HEK293 (cell line): ENCODE measurements at regions not wholly inside any gene's neighbourhood (a gene's known extent, or its start where the extent isn't known, plus 50 kb on each side); places are given as distances from the start of the nearest gene placed in this dataset.
A peak's percentile ranks its signal among the peaks of the same experiment; 100 is the strongest.

Experiments used
- CTCF ChIA-PET: fragments of 350-600 bp; formaldehyde crosslinking; extraction: SDS; loops from one replicate; lab custom pipeline; 2021; ENCODE audit warnings: antibody characterized with exemption; lab: Yijun Ruan, JAX
- POLR2A ChIA-PET: fragments of 300-600 bp; formaldehyde crosslinking; extraction: SDS; loops from one replicate; lab custom pipeline; 2020; ENCODE audit warnings: antibody characterized with exemption, inconsistent platforms; lab: Yijun Ruan, JAX
- H3K27ac ChIP-seq: fragments of 200-500 bp; sonication (Bioruptor generic); 2 replicates; pipeline ENCODE4 v1.5.1; 2014; ENCODE audit warnings: low read depth, low read length, control low read depth, inconsistent platforms; ENCODE audit errors: extremely low read depth
- H3K36me3 ChIP-seq, 2 experiments: fragments of 200-500 bp in 1 of 2; sonication (Bioruptor generic) in 1 of 2; 1 replicate in 1 of 2; 2 replicates in 1 of 2; pipeline ENCODE4 v1.5.1; 2014 to 2017; ENCODE audit warnings: inconsistent platforms in 2 of 2, low read length in 2 of 2; ENCODE audit not compliant: control insufficient read depth in 2 of 2, insufficient read depth in 1 of 2
- H3K4me1 ChIP-seq: fragments of 200-500 bp; sonication (Bioruptor generic); 2 replicates; pipeline ENCODE4 v1.5.1; 2014; ENCODE audit warnings: mild to moderate bottlenecking, low read length, inconsistent platforms; ENCODE audit not compliant: control insufficient read depth, insufficient read depth
- H3K4me3 ChIP-seq: 2 replicates; pipeline ENCODE4 v1.5.1; 2011; ENCODE audit warnings: low read depth, mild to moderate bottlenecking, control low read depth, low read length, moderate library complexity
- H3K9me3 ChIP-seq: fragments of 200-500 bp; sonication (Bioruptor generic); 2 replicates; pipeline ENCODE4 v1.5.1; 2014; ENCODE audit warnings: low read depth, low read length, inconsistent platforms; ENCODE audit not compliant: control insufficient read depth, insufficient read depth
- BCL11B ChIP-seq: fragments of 450-650 bp; formaldehyde crosslinking; IDR thresholded peaks from 2 replicates; pipeline ENCODE4 v1.5.1; 2016; ENCODE audit warnings: low read depth, missing biosample characterization, missing genetic modification characterization
- EGR2 ChIP-seq: fragments of 450-650 bp; formaldehyde crosslinking; IDR thresholded peaks from 2 replicates; pipeline ENCODE4 v1.5.1; 2016; ENCODE audit warnings: low read depth, missing biosample characterization, missing genetic modification characterization
- GLIS1 ChIP-seq: fragments of 450-650 bp; formaldehyde crosslinking; IDR thresholded peaks from 2 replicates; pipeline ENCODE4 v1.5.1; 2016; ENCODE audit warnings: missing biosample characterization, missing genetic modification characterization
- MZF1 ChIP-seq: fragments of 450-650 bp; formaldehyde crosslinking; IDR thresholded peaks from 2 replicates; pipeline ENCODE4 v1.5.1; 2017; ENCODE audit warnings: missing biosample characterization, missing genetic modification characterization, borderline replicate concordance
- OSR2 ChIP-seq: fragments of 450-650 bp; formaldehyde crosslinking; IDR thresholded peaks from 2 replicates; pipeline ENCODE4 v1.5.1; 2016; ENCODE audit warnings: missing biosample characterization, missing genetic modification characterization
- SP7 ChIP-seq: fragments of 450-650 bp; formaldehyde crosslinking; IDR thresholded peaks from 2 replicates; pipeline ENCODE4 v1.5.1; 2016; ENCODE audit warnings: missing biosample characterization, missing genetic modification characterization
- ZFHX2 ChIP-seq: fragments of 450-650 bp; formaldehyde crosslinking; conservative IDR thresholded peaks from 2 replicates; pipeline ENCODE4 v1.5.1; 2016; ENCODE audit warnings: missing biosample characterization, missing genetic modification characterization
- ZIC2 ChIP-seq: fragments of 450-650 bp; formaldehyde crosslinking; IDR thresholded peaks from 2 replicates; pipeline ENCODE4 v1.5.1; 2016; ENCODE audit warnings: missing biosample characterization, missing genetic modification characterization
- ZNF132 ChIP-seq: fragments of 450-650 bp; formaldehyde crosslinking; IDR thresholded peaks from 2 replicates; pipeline ENCODE4 v1.5.1; 2017; ENCODE audit warnings: missing biosample characterization, missing genetic modification characterization, borderline replicate concordance
- ZNF16 ChIP-seq: fragments of 450-650 bp; formaldehyde crosslinking; IDR thresholded peaks from 2 replicates; pipeline ENCODE4 v1.5.1; 2016; ENCODE audit warnings: low read depth, missing biosample characterization, missing genetic modification characterization
- ZNF169 ChIP-seq: fragments of 450-650 bp; formaldehyde crosslinking; IDR thresholded peaks from 2 replicates; pipeline ENCODE4 v1.5.1; 2016; ENCODE audit warnings: missing biosample characterization, missing genetic modification characterization
- ZNF292 ChIP-seq: fragments of 450-650 bp; formaldehyde crosslinking; IDR thresholded peaks from 2 replicates; pipeline ENCODE4 v1.5.1; 2016; ENCODE audit warnings: low read depth, missing biosample characterization, missing genetic modification characterization, borderline replicate concordance
- ZNF423 ChIP-seq: fragments of 450-650 bp; formaldehyde crosslinking; IDR thresholded peaks from 2 replicates; pipeline ENCODE4 v1.5.1; 2016; ENCODE audit warnings: missing biosample characterization, missing genetic modification characterization
- ZNF433 ChIP-seq: fragments of 450-650 bp; formaldehyde crosslinking; IDR thresholded peaks from 2 replicates; pipeline ENCODE4 v1.5.1; 2016; ENCODE audit warnings: missing biosample characterization, missing genetic modification characterization, low read depth
- ZNF473 ChIP-seq: fragments of 450-650 bp; formaldehyde crosslinking; IDR thresholded peaks from 2 replicates; pipeline ENCODE4 v1.5.1; 2017; ENCODE audit warnings: missing biosample characterization, missing genetic modification characterization
- ZNF510 ChIP-seq: fragments of 450-650 bp; formaldehyde crosslinking; IDR thresholded peaks from 2 replicates; pipeline ENCODE4 v1.5.1; 2018; ENCODE audit warnings: mild to moderate bottlenecking, missing genetic modification characterization, missing biosample characterization; ENCODE audit not compliant: insufficient replicate concordance
- ZNF660 ChIP-seq: fragments of 450-650 bp; IDR thresholded peaks from 2 replicates; pipeline ENCODE4 v1.5.1; 2018; ENCODE audit warnings: missing biosample characterization, mild to moderate bottlenecking, missing genetic modification characterization
- ZNF707 ChIP-seq: fragments of 450-650 bp; formaldehyde crosslinking; IDR thresholded peaks from 2 replicates; pipeline ENCODE4 v1.5.1; 2016; ENCODE audit warnings: missing biosample characterization, missing genetic modification characterization
- TF ChIP-seq, protein P1 (sequence below): fragments of 450-650 bp; formaldehyde crosslinking; IDR thresholded peaks from 2 replicates; pipeline ENCODE4 v1.5.1; 2017; ENCODE audit warnings: missing biosample characterization, missing genetic modification characterization
- TF ChIP-seq, protein P2 (sequence below): fragments of 450-650 bp; formaldehyde crosslinking; IDR thresholded peaks from 2 replicates; pipeline ENCODE4 v1.5.1; 2016; ENCODE audit warnings: missing biosample characterization, missing genetic modification characterization, borderline replicate concordance

DNA sequence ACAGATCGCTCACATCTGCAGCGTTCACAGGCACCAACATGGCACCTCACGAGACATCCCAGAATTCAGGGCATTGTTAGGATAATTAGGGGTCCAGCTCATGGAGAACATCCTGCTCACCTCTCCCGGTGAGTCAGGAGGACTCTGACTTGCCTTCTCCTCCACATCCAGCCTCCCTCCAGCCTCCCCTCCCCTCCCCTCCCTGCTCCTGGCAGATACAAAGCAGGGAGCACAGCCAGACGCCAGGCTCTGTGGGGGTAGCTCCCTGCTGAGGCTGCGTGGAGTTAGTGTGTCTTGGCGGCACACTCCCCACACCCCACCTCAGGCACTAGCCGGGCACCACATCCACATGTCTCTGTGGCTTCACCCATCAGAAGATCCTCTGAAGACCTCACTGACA, 320.6 kb downstream of the CXCL12 start:
- ChIA-PET POLR2A (no interaction called here), CTCF (interaction anchor here (1.3 kb wide), 1 partner anchor 793 kb away, joined by 3 read pairs; no protein-coding TSS in a partner anchor)
- no peak overlapping the region for H3K27ac ChIP-seq
- H3K4me1 ChIP-seq = no peaks in the 10 kb centered on the region
- TF ChIP-seq BCL11B (tag by site-specific recombination) (no peak), ZNF423 (peak; percentile 47; the same call in 1 of the 2 replicates), SP7 (tag by site-specific recombination) (no peak), ZNF660 (tag by site-specific recombination) (no peak), MZF1 (tag by site-specific recombination) (no peak), ZNF169 (no peak), GLIS1 (tag by site-specific recombination) (peak; percentile 92), ZNF707 (tag by site-specific recombination) (no peak), OSR2 (tag by site-specific recombination) (no peak), ZNF473 (no peak), ZIC2 (peak; percentile 84), ZFHX2 (tag by site-specific recombination) (no peak), ZNF292 (tag by site-specific recombination) (no peak), ZNF16 (no peak)
- TF ChIP-seq, protein P1, sequence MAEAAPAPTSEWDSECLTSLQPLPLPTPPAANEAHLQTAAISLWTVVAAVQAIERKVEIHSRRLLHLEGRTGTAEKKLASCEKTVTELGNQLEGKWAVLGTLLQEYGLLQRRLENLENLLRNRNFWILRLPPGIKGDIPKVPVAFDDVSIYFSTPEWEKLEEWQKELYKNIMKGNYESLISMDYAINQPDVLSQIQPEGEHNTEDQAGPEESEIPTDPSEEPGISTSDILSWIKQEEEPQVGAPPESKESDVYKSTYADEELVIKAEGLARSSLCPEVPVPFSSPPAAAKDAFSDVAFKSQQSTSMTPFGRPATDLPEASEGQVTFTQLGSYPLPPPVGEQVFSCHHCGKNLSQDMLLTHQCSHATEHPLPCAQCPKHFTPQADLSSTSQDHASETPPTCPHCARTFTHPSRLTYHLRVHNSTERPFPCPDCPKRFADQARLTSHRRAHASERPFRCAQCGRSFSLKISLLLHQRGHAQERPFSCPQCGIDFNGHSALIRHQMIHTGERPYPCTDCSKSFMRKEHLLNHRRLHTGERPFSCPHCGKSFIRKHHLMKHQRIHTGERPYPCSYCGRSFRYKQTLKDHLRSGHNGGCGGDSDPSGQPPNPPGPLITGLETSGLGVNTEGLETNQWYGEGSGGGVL (tag by site-specific recombination) = peak; percentile 61
- H3K9me3 ChIP-seq = no peaks in the 10 kb centered on the region
- no peaks in the 10 kb centered on the region for H3K36me3 ChIP-seq
- no peak overlapping the region for H3K4me3 ChIP-seq

- H3K4me1 ChIP-seq = no peaks in the 10 kb centered on the region
- H3K36me3 ChIP-seq = no peaks in the 10 kb centered on the region
- no peak overlapping the region for H3K27ac ChIP-seq
- no peak overlapping the region for H3K4me3 ChIP-seq
- POLR2A ChIA-PET = no interaction called here
- no peak for TF ChIP-seq ZNF433 (tag by site-specific recombination)
- TF ChIP-seq, protein P2, sequence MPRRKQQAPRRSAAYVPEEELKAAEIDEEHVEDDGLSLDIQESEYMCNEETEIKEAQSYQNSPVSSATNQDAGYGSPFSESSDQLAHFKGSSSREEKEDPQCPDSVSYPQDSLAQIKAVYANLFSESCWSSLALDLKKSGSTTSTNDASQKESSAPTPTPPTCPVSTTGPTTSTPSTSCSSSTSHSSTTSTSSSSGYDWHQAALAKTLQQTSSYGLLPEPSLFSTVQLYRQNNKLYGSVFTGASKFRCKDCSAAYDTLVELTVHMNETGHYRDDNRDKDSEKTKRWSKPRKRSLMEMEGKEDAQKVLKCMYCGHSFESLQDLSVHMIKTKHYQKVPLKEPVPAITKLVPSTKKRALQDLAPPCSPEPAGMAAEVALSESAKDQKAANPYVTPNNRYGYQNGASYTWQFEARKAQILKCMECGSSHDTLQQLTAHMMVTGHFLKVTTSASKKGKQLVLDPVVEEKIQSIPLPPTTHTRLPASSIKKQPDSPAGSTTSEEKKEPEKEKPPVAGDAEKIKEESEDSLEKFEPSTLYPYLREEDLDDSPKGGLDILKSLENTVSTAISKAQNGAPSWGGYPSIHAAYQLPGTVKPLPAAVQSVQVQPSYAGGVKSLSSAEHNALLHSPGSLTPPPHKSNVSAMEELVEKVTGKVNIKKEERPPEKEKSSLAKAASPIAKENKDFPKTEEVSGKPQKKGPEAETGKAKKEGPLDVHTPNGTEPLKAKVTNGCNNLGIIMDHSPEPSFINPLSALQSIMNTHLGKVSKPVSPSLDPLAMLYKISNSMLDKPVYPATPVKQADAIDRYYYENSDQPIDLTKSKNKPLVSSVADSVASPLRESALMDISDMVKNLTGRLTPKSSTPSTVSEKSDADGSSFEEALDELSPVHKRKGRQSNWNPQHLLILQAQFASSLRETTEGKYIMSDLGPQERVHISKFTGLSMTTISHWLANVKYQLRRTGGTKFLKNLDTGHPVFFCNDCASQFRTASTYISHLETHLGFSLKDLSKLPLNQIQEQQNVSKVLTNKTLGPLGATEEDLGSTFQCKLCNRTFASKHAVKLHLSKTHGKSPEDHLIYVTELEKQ (tag by site-specific recombination) = no peak
- no peak for TF ChIP-seq EGR2 (tag by site-specific recombination)
- no peak for TF ChIP-seq ZNF132 (tag by site-specific recombination)
- no peak for TF ChIP-seq ZNF510 (tag by site-specific recombination)
- CTCF ChIA-PET = interaction anchor here (0.6 kb wide), 2 partner anchors 243 to 337 kb away, joined by 3 read pairs; no protein-coding TSS in a partner anchor
- no peaks in the 10 kb centered on the region for H3K9me3 ChIP-seq
These were observed 321.2 kb downstream of the CXCL12 start for GRCh38 chr10:44063686-44064085.
